Breast epithelium (tissue), 3 donors: ENCODE measurements at regions not wholly inside any gene's neighbourhood (a gene's known extent, or its start where the extent isn't known, plus 50 kb on each side); places are given as distances from the start of the nearest gene placed in this dataset.

Experiments used
- CTCF ChIP-seq, 3 donors: fragments of 450-650 bp; IDR thresholded peaks; one replicate each; pipeline ENCODE4 v1.5.1; 2016 to 2017; ENCODE audit warnings: antibody characterized with exemption in 3 of 3, mild to moderate bottlenecking in 3 of 3, moderate library complexity in 3 of 3
- POLR2A ChIP-seq: fragments of 450-650 bp; IDR thresholded peaks from one replicate; pipeline ENCODE4 v1.6.1; 2016; ENCODE audit warnings: antibody characterized with exemption, mild to moderate bottlenecking, moderate library complexity
- POLR2AphosphoS5 ChIP-seq, 3 donors: sonication (generic); formaldehyde crosslinking; IDR thresholded peaks; one replicate each; pipeline ENCODE4 v1.6.1; 2017; ENCODE audit warnings: antibody characterized with exemption in 3 of 3

- no peak for TF ChIP-seq CTCF (IDR thresholded peaks at IDR 0.05)
- no peak for TF ChIP-seq POLR2AphosphoS5 (IDR thresholded peaks at IDR 0.05)
- no peak for TF ChIP-seq POLR2A
Measured at GRCh38 chr20:59434960-59435359, 134.5 kb downstream of the EDN3 start.
